Heart right ventricle (tissue), 16 donors: ENCODE measurements at regions not wholly inside any gene's neighbourhood (a gene's known extent, or its start where the extent isn't known, plus 50 kb on each side); places are given as distances from the start of the nearest gene placed in this dataset.

Source experiments
- ATAC-seq, 8 donors: fragments of 200-7000 bp; cut with Tn5 transposase; one replicate each; pipeline ENCODE4 v1.9.1; 2020; ENCODE audit warnings: mild to moderate bottlenecking in 8 of 8, moderate library complexity in 8 of 8, moderate number of reproducible peaks in 1 of 8
- DNase-seq, 2 donors: peaks; one replicate each; pipeline ENCODE4 v3.0.0-alpha.2; 2020
- H3K27ac ChIP-seq, 10 donors: fragments of 200-600 bp; sonication (generic) in 2 of 10; one replicate each; pipeline versions ENCODE4 v1.5.0 to v1.8.0; 2020 to 2022; ENCODE audit warnings: mild to moderate bottlenecking in 3 of 10
- H3K27me3 ChIP-seq, 7 donors: fragments of 200-600 bp; one replicate each; pipeline ENCODE4 v1.8.0; 2021 to 2022; ENCODE audit warnings: mild to moderate bottlenecking in 2 of 7
- H3K36me3 ChIP-seq, 9 donors: fragments of 200-600 bp; sonication (generic) in 1 of 9; one replicate each; pipeline versions ENCODE4 v1.5.0 to v1.8.0; 2020 to 2022; ENCODE audit warnings: mild to moderate bottlenecking in 2 of 9
- H3K4me1 ChIP-seq, 9 donors: fragments of 200-600 bp; sonication (generic) in 1 of 9; one replicate each; pipeline versions ENCODE4 v1.5.0 to v1.8.0; 2020 to 2022; ENCODE audit warnings: mild to moderate bottlenecking in 4 of 9
- H3K4me3 ChIP-seq, 10 donors: fragments of 200-600 bp; sonication (generic) in 2 of 10; one replicate each; pipeline versions ENCODE4 v1.5.0 to v1.8.0; 2020 to 2022; ENCODE audit warnings: mild to moderate bottlenecking in 7 of 10, moderate library complexity in 2 of 10
- H3K9me3 ChIP-seq, 11 donors: fragments of 200-600 bp in 10 of 11; sonication (generic) in 2 of 11; one replicate each; pipeline versions ENCODE4 v1.5.0 to v1.8.0; 2013 to 2022; ENCODE audit warnings: mild to moderate bottlenecking in 2 of 11, control low read depth in 1 of 11, moderate library complexity in 1 of 11
- CTCF ChIP-seq, 9 donors: fragments of 200-600 bp; sonication (generic) in 2 of 9; IDR thresholded peaks; one replicate each; pipeline versions ENCODE4 v1.5.0 to v1.8.0; 2021 to 2022; ENCODE audit warnings: antibody characterized with exemption in 9 of 9, mild to moderate bottlenecking in 5 of 9, moderate library complexity in 1 of 9
- WGBS, 2 donors: extraction: QIAGEN DNeasy Blood & Tissue Kit; methylation state at CpG; one replicate each; pipeline ENCODE4 v1.1.7; 2013; ENCODE audit warnings: inconsistent platforms in 1 of 2; 5-methylcytosine and 5-hydroxymethylcytosine counted together
- intact Hi-C, 10 donors: fragments of 100-400 bp; cut with DNase I; formaldehyde crosslinking; loops; one replicate each; pipeline versions ENCODE4 v1.11.1 to v1.14.2; 2022
- donor health status: Arrhythmogenic right ventricular cardiomyopathy.
- donor health status: ischemic (EF 13 %, LVEDD 7.1; RV severe dilation, severe dysfunction).
- donor health status: healthy with polysubstance abuse.
- donor health status: DM: no; HTN: yes; CAD: no.
- donor health status: DM: no; HTN: no; CAD: no.
- donor health status: ischemic (EF 25% LVEDD 6.9; RV normal size, moderate dysfunction).
- donor health status: ischemic (EF 25% LVEDD 5.7; RV mildly dilated, moderate dysfunction).
- donor health status: healthy.
- donor health status: DM: yes; HTN: yes; CAD: no.
- donor health status: Ischemic cardiomyopathy.
- donor health status: ischemic (EF 35%, LVEDD 5.7; RV mildly dilated, moderate dysfunction).
- donor health status: nonischemic (EF 11% LVEDD 7.7; RV severe dilation, severe dysfunction).
- donor health status: DM: yes; HTN: yes; CAD: no.
- donor health status: PGD.
- donor health status: ischemic (EF 29% LVEDD 5.4; RV normal size, mild dysfunction).
- donor health status: nonischemic (EF 23%, LVEDD 6.1; RV moderate dilation, normal function).

GRCh38 chr2:8584174-8585066 lies 97.4 kb upstream of the ID2 start:
- Histone ChIP-seq H3K36me3 (no peaks in the 10 kb centered on the region), H3K4me3 (peak overlapping the region in 6 of 10 donors; percentile 5 to 27 (median 18)), H3K27me3 (no peaks in the 10 kb centered on the region), H3K4me1 (peaks cover 2 to 36% (median 21%) of the 10 kb centered on the region in 9 donors), H3K9me3 (no peaks in the 10 kb centered on the region), H3K27ac (peak overlapping the region in 5 of 10 donors; percentile 36 to 57 (median 39))
- DNase-seq = no peak
- WGBS, 2 donors = 64 to 66% methylated on average over 29 of the region's 29 CpGs
- intact Hi-C loops = loop anchor here in 5 of 10 donors (5.0 to 10.0 kb wide), 2 partner anchors 90 to 93 kb away; no protein-coding TSS in a partner anchor
- ATAC-seq = no peak
- no peak for TF ChIP-seq CTCF (IDR thresholded peaks at IDR 0.05)

- Histone ChIP-seq H3K9me3 (no peaks in the 10 kb centered on the region), H3K27ac (no peak overlapping the region), H3K27me3 (no peaks in the 10 kb centered on the region), H3K4me3 (no peak overlapping the region), H3K36me3 (no peaks in the 10 kb centered on the region), H3K4me1 (peaks cover 2 to 37% (median 20%) of the 10 kb centered on the region in 9 donors)
- no peak for TF ChIP-seq CTCF (IDR thresholded peaks at IDR 0.05)
- no peak for DNase-seq
- 84 to 91% methylated on average over 15 of the region's 15 CpGs for WGBS, 2 donors
- intact Hi-C loops = loop anchor here in 3 of 10 donors (10.0 kb wide), 1 partner anchor 88 kb away; no protein-coding TSS in a partner anchor
- no peak for ATAC-seq
Measured at GRCh38 chr2:8586457-8587051, 95.3 kb upstream of the ID2 start.

- intact Hi-C loops = loop anchor here in 3 of 10 donors (10.0 kb wide), 1 partner anchor 87 kb away; no protein-coding TSS in a partner anchor
- Histone ChIP-seq H3K4me3 (no peak overlapping the region), H3K27me3 (no peaks in the 10 kb centered on the region), H3K4me1 (peaks cover 0 to 33% (median 17%) of the 10 kb centered on the region in 9 donors), H3K9me3 (no peaks in the 10 kb centered on the region), H3K36me3 (no peaks in the 10 kb centered on the region), H3K27ac (no peak overlapping the region)
- DNase-seq (no peak), ATAC-seq (no peak)
- 85 to 91% methylated on average over 19 of the region's 19 CpGs for WGBS, 2 donors
- no peak for TF ChIP-seq CTCF (IDR thresholded peaks at IDR 0.05)
Measured at GRCh38 chr2:8587251-8587791, 94.5 kb upstream of the ID2 start.
